ENCODE measurements at regions not wholly inside any gene's neighbourhood (a gene's known extent, or its start where the extent isn't known, plus 50 kb on each side); places are given as distances from the start of the nearest gene placed in this dataset.

DNA sequence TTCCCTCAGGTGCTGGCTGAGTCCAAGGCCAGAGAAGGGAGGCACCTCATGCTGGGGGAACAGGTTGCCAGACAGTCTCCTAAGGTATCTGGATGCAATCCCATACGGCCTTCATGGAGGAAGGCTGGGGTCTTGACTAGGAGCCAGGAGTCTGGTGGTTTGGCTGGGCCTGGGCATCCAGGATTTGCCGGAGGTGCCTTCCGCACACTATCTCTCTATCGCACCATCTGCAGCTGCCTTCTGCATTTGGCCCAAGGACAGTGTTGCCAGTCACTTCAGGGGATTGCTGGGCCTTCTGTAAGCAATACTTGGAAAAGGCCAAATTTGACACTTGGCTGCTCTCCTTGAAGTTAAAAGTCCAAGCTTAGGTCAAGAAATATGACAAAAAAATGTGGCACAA is 327.2 kb downstream of the EN1 start:
- no peak for TF ChIP-seq DDX20 (tag; IDR thresholded peaks at IDR 0.05; ENCODE audit: low read depth)
- TF ChIP-seq POLR2A (conservative IDR thresholded peaks at IDR 0.05): no peak
- TF ChIP-seq CBX1 (IDR thresholded peaks at IDR 0.05; ENCODE audit: low read depth): no peak
- no peak for TF ChIP-seq KDM1A (IDR thresholded peaks at IDR 0.05)
- TF ChIP-seq POLR2B (IDR thresholded peaks at IDR 0.05; ENCODE audit: low read depth, partially characterized antibody): no peak
- TF ChIP-seq FOXK1 (CRISPR knock-in tag; IDR thresholded peaks at IDR 0.05; ENCODE audit: borderline replicate concordance): no peak
- no peak for TF ChIP-seq ZC3H11A (IDR thresholded peaks at IDR 0.05; ENCODE audit: low read depth, low read length)
- TF ChIP-seq ZKSCAN3 (CRISPR knock-in tag; IDR thresholded peaks at IDR 0.05): no peak
- TF ChIP-seq ESRRB (CRISPR knock-in tag; IDR thresholded peaks at IDR 0.05; ENCODE audit: borderline replicate concordance): no peak
- TF ChIP-seq, protein P1, sequence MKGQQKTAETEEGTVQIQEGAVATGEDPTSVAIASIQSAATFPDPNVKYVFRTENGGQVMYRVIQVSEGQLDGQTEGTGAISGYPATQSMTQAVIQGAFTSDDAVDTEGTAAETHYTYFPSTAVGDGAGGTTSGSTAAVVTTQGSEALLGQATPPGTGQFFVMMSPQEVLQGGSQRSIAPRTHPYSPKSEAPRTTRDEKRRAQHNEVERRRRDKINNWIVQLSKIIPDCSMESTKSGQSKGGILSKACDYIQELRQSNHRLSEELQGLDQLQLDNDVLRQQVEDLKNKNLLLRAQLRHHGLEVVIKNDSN (CRISPR knock-in tag; IDR thresholded peaks at IDR 0.05): no peak
- no peaks in the 10 kb centered on the region for H3K36me3 ChIP-seq (ENCODE audit: control insufficient read depth, insufficient read depth, low read length)
- H3K4me2 ChIP-seq (ENCODE audit: insufficient read depth, low read length): no peak overlapping the region
- H3K4me3 ChIP-seq: no peak overlapping the region
- H3K9ac ChIP-seq (ENCODE audit: insufficient read depth in 1 of 2, low read depth in 2 of 2, low read length in 2 of 2): no peak overlapping the region
- no peaks in the 10 kb centered on the region for H3K79me2 ChIP-seq (ENCODE audit: control insufficient read depth, insufficient read depth, low read length)
- intact Hi-C loops (cut with micrococcal nuclease) (no loop called here), in situ Hi-C loops (cut with MboI) (no loop called here)
- no peaks in the 10 kb centered on the region for H3K9me1 ChIP-seq (ENCODE audit: control insufficient read depth, insufficient read depth, low read length)
- no peaks in the 10 kb centered on the region for H3K4me1 ChIP-seq (replicated peaks in 1 of 2; ENCODE audit: control insufficient read depth in 2 of 2, insufficient read depth in 2 of 2, low read length in 2 of 2)
- DNase-seq (ENCODE audit: extremely low read depth in 1 of 4, low spot score in 3 of 4): no peak
- ATAC-seq: no peak
- 3% methylated on average over 4 of the region's 4 CpGs for WGBS (ENCODE audit: insufficient coverage, low coverage, missing lambda C conversion rate)
- no peak overlapping the region for H2AFZ ChIP-seq (ENCODE audit: low read depth, low read length)
- no peaks in the 10 kb centered on the region for H3K9me3 ChIP-seq (replicated peaks; ENCODE audit: control insufficient read depth, insufficient read depth, low read depth, low read length)
- POLR2A ChIA-PET: no interaction called here
- CTCF ChIA-PET (ENCODE audit: low intra/inter-chr PET ratio): no interaction called here
- no peaks in the 10 kb centered on the region for H4K20me1 ChIP-seq (replicated peaks; ENCODE audit: control insufficient read depth, insufficient read depth, low read length)
- no TSS peak for BruUV-seq (replicated peaks)
- H3K27me3 ChIP-seq (ENCODE audit: control insufficient read depth in 2 of 2, insufficient read depth in 2 of 2, low read length in 2 of 2): no peaks in the 10 kb centered on the region
- no peak overlapping the region for H3K27ac ChIP-seq (ENCODE audit: extremely low read depth, low read depth, low read length)
- FAIRE-seq: peak; percentile 23

All from K562 (cell line).